ENCODE measurements at regions not wholly inside any gene's neighbourhood (a gene's known extent, or its start where the extent isn't known, plus 50 kb on each side); places are given as distances from the start of the nearest gene placed in this dataset.

DNA sequence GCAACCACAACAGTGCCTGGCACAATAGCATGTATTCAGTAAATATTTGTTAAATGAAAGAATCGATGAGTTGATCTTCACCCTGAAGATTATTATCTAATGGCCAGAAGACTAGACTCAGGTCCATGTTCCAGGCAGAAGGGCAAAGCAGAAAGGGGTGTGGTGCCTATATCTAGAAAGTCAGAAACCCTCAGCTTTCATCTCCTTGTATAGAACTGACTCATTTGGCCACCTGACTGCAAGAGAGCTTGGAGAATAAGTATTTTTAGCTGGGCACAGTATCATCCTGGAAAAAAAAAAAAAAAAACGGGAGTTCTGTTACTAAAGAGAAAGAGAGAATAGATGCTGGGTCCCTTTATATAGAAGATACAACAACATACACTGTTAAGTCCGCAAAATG is 69.7 kb upstream of the SPRED1 start:
- Histone ChIP-seq H3K4me3 (ENCODE audit: insufficient read depth, low read depth, low read length) (no peak overlapping the region), H3K4me2 (ENCODE audit: low read depth, low read length) (no peak overlapping the region), H3K36me3 (ENCODE audit: control insufficient read depth, insufficient read depth, low read length) (no peaks in the 10 kb centered on the region), H3K14ac (replicated peaks; ENCODE audit: low read depth, low read length) (no peak overlapping the region), H2AK9ac (replicated peaks; ENCODE audit: low read depth, low read length, poor library complexity) (no peak overlapping the region), H3K4me1 (ENCODE audit: control insufficient read depth, insufficient read depth, low read length) (no peaks in the 10 kb centered on the region; the same call in 1 of the 2 replicates), H2BK120ac (ENCODE audit: low read depth, low read length) (no peak overlapping the region), H2BK5ac (ENCODE audit: low read depth, low read length, poor library complexity, severe bottlenecking) (no peak overlapping the region), H4K8ac (ENCODE audit: low read depth in 2 of 2, low read length in 2 of 2) (no peak overlapping the region), H3K4ac (ENCODE audit: low read depth, low read length) (no peak overlapping the region), H3K9ac (ENCODE audit: low read depth, low read length) (no peak overlapping the region), H3K27me3 (ENCODE audit: control insufficient read depth, insufficient read depth, low read length) (peaks cover 20% of the 10 kb centered on the region), H4K5ac (ENCODE audit: low read depth, low read length) (no peak overlapping the region), H2AK5ac (ENCODE audit: low read depth, low read length) (no peak overlapping the region), H3K9me3 (ENCODE audit: control insufficient read depth, insufficient read depth, low read length) (no peaks in the 10 kb centered on the region), H3K18ac (ENCODE audit: low read depth, low read length) (no peak overlapping the region), H4K91ac (ENCODE audit: insufficient read depth, low read depth, low read length) (no peak overlapping the region), H2BK15ac (ENCODE audit: low read depth, low read length) (no peak overlapping the region), H3K23ac (ENCODE audit: low read depth, low read length) (no peak overlapping the region), H2BK20ac (ENCODE audit: low read depth, low read length) (no peak overlapping the region), H2AFZ (replicated peaks; ENCODE audit: low read length, poor library complexity) (no peak overlapping the region), H3K9me1 (ENCODE audit: insufficient read depth, low read length) (no peaks in the 10 kb centered on the region), H3K27ac (ENCODE audit: insufficient read depth, low read length) (no peak overlapping the region), H3K56ac (ENCODE audit: extremely low read depth, insufficient read depth, low read length) (no peak overlapping the region), H3K79me1 (ENCODE audit: low read depth in 1 of 2, low read length in 2 of 2) (no peaks in the 10 kb centered on the region), H4K20me1 (ENCODE audit: insufficient read depth, low read length) (no peaks in the 10 kb centered on the region)
- in situ Hi-C loops (cut with MboI; ENCODE audit: low sequenced_read_pairs) = loop anchor here (25.0 kb wide), 1 partner anchor 479 kb away; no protein-coding TSS in a partner anchor
- DNase-seq (no peak), ATAC-seq (ENCODE audit: low read depth) (no peak)
- no TSS peak for BruUV-seq (replicated peaks)
- WGBS, 2 experiments (ENCODE audit: extremely low coverage in 2 of 2, insufficient read length in 1 of 2) = no CpG with 5 or more reads among the region's 3 CpGs
- TF ChIP-seq POLR2A (IDR thresholded peaks at IDR 0.05; ENCODE audit: low read depth, low read length) (no peak), SMC3 (IDR thresholded peaks at IDR 0.05; ENCODE audit: low read depth, low read length) (no peak), CHD1 (IDR thresholded peaks at IDR 0.05; ENCODE audit: low read depth, low read length) (no peak), RCOR1 (IDR thresholded peaks at IDR 0.05; ENCODE audit: insufficient replicate concordance, low read length) (no peak), NFE2L2 (IDR thresholded peaks at IDR 0.05; ENCODE audit: low read depth, low read length) (no peak), MXI1 (IDR thresholded peaks at IDR 0.05; ENCODE audit: borderline replicate concordance, low read depth, low read length) (no peak)
- TF ChIP-seq, protein P1, sequence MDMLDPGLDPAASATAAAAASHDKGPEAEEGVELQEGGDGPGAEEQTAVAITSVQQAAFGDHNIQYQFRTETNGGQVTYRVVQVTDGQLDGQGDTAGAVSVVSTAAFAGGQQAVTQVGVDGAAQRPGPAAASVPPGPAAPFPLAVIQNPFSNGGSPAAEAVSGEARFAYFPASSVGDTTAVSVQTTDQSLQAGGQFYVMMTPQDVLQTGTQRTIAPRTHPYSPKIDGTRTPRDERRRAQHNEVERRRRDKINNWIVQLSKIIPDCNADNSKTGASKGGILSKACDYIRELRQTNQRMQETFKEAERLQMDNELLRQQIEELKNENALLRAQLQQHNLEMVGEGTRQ (IDR thresholded peaks at IDR 0.05; ENCODE audit: low read depth, low read length) = no peak
- TF ChIP-seq, protein P2, sequence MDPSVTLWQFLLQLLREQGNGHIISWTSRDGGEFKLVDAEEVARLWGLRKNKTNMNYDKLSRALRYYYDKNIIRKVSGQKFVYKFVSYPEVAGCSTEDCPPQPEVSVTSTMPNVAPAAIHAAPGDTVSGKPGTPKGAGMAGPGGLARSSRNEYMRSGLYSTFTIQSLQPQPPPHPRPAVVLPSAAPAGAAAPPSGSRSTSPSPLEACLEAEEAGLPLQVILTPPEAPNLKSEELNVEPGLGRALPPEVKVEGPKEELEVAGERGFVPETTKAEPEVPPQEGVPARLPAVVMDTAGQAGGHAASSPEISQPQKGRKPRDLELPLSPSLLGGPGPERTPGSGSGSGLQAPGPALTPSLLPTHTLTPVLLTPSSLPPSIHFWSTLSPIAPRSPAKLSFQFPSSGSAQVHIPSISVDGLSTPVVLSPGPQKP (IDR thresholded peaks at IDR 0.05; ENCODE audit: borderline replicate concordance, low read depth, low read length) = no peak
- ChIA-PET CTCF (interaction anchor here (0.7 kb wide), 1 partner anchor 328 kb away, joined by 3 read pairs; no protein-coding TSS in a partner anchor), POLR2A (ENCODE audit: unreplicated experiment) (no interaction called here)
- intact Hi-C loops (cut with micrococcal nuclease) = no loop called here
- dilution Hi-C loops (cut with HindIII; ENCODE audit: low sequenced_read_pairs, unreplicated experiment) = no loop called here

Measured in IMR-90 (cell line).